ENCODE measurements at regions not wholly inside any gene's neighbourhood (a gene's known extent, or its start where the extent isn't known, plus 50 kb on each side); places are given as distances from the start of the nearest gene placed in this dataset.
A peak's percentile ranks its signal among the peaks of the same experiment; 100 is the strongest.
"Not testable (repeated sequence)": the region's sequence is repeated elsewhere in the genome, so short reads cannot be mapped to it uniquely, and the experiment has no call there.

- in situ Hi-C loops (cut with HindIII; ENCODE audit: low pct_unique_long_range_greater_than_20kb, low sequenced_read_pairs), result no loop called here
Measured at GRCh38 chr1:10865518-10866320, 69.3 kb upstream of the CASZ1 start.

DNA sequence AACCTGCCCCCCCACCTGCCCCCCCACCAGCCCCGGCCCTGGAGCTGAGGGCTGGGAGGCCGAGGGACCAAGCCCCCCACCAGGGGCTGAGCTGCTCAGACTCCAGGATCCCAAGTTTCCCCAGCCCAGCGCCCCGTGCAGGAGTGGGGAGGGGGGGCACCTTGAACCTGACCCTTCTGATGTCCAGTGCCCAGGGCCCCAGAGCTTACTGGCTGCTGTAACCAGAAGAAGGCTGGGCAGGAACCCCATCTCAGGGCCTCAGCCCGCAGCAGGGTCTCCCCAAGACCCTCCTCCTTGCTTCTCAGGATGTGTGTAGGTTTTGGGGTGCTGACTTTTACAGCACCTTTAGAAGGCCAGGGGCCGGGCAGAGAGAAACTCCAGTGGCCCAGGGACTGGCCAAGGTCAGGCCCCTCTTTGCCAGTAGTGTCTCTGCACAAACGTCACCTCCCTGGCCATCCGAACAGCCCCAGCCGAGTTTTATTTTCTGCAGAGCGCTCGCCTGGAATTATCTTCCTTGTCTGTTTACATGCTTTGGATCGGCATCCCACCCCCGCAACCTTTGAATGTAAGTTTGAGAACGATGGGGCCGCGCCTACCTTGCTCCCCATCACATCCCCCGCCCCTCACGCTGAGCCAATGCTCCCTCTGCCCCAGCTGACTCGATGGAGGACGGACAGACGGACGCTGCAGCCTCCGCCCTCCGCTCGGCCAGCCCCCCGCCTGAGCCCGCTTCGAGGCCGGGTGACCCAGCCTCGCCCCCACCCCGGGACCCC is 70.1 kb upstream of the CASZ1 start:
- DNase-seq (ENCODE audit: low read depth, low spot score), result peak; percentile 9
- in situ Hi-C loops (cut with HindIII; ENCODE audit: low pct_unique_long_range_greater_than_20kb, low sequenced_read_pairs), result no loop called here

More at GRCh38 chr1:10865518-10866320, 69.3 kb upstream of the CASZ1 start:
- no peak for DNase-seq (ENCODE audit: low read depth, low spot score)

DNA sequence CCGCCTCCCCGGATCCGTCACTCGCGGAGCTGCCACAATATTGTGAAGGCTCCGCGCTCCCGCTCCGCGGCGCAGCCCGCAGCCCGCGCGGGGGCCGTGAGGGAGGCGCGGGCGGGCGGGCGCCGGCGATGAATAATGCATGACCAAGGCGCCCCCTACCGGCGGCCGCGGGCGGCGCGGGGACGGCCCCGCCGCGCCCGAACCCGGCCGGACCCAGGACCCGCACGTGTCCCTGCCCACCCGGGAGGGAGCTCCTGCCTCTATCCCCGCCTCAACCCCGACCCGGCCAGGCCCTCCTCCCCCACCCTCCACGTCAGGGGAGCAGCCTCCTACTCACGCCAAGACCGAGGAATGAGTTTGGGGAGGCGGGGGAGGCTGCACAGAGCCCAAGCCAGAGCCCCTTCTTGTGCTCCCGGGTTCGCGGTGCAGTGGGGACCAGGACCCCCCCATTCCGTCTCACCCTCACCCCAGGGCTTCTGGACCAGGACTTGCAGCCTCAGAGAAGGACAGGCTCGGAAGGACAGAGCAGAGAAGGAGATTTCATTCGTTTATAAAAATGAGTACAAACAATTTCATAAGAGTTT is 70.8 kb upstream of the CASZ1 start:
- in situ Hi-C loops (cut with HindIII; ENCODE audit: low pct_unique_long_range_greater_than_20kb, low sequenced_read_pairs), result no loop called here
- peak; percentile 32 for DNase-seq (ENCODE audit: low read depth, low spot score)

DNA sequence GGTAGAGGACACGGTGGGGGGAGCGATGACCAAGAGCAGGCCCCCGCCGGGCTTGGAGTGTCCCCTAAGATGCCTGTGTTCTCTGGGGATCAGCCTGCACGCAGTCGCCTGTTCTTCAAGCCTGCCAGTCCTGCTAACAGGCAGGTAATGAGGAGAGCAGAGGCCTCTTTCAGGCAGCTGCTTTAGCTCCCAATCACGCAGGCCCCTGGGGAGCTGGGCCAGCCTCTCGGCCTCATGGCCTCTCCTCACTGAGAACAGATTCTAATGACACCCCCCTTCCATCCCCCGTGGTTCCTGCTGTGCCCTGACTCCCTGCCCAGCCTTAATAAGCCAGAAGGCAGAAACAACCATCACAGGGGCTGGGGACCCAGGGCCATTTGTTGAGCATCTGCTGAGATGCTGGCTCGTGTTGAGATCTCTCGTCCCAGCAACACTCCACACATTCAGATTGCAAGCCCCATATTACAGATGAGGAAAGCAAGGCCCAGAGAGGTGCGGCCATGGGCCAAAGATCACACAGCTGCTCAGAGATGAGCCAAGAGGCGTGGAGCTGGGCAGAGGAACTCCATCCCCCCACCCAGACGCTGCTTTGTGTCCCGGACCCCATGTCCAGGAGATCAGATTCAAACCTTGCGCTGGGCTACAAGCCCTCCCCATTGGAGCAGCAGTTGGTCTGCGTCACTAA is 71.6 kb upstream of the CASZ1 start:
- in situ Hi-C loops (cut with HindIII; ENCODE audit: low pct_unique_long_range_greater_than_20kb, low sequenced_read_pairs), result no loop called here
- no peak for DNase-seq (ENCODE audit: low read depth, low spot score)

DNA sequence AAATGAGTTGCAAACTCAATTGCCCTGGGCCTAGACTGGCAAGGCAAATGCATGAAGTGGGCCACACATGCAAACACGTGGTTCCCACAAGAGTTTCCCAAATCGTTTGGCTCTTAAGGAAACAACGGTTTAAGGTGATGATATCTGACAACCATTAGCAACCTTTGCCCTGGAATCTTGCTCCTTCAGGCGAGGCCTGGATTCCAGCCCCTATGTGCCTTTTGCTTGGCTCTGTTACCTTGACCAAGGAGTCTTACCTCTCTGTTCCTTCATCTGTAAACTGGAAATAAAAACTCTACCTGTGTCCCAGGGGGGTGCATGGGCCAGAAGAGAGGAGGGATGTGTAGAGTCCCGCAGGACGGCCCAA is 72.1 kb upstream of the CASZ1 start:
- DNase-seq (ENCODE audit: low read depth, low spot score), result no peak
- in situ Hi-C loops (cut with HindIII; ENCODE audit: low pct_unique_long_range_greater_than_20kb, low sequenced_read_pairs), result no loop called here

- in situ Hi-C loops (cut with HindIII; ENCODE audit: low pct_unique_long_range_greater_than_20kb, low sequenced_read_pairs), result no loop called here
Measured at GRCh38 chr1:10869933-10870332, 73.5 kb upstream of the CASZ1 start.

GRCh38 chr1:10870493-10871096 is 74.1 kb upstream of the CASZ1 start:
- in situ Hi-C loops (cut with HindIII; ENCODE audit: low pct_unique_long_range_greater_than_20kb, low sequenced_read_pairs), result no loop called here
- DNase-seq (ENCODE audit: low read depth, low spot score), result no peak

More at GRCh38 chr1:10869933-10870332, 73.5 kb upstream of the CASZ1 start:
- DNase-seq (ENCODE audit: low read depth, low spot score), result no peak

DNA sequence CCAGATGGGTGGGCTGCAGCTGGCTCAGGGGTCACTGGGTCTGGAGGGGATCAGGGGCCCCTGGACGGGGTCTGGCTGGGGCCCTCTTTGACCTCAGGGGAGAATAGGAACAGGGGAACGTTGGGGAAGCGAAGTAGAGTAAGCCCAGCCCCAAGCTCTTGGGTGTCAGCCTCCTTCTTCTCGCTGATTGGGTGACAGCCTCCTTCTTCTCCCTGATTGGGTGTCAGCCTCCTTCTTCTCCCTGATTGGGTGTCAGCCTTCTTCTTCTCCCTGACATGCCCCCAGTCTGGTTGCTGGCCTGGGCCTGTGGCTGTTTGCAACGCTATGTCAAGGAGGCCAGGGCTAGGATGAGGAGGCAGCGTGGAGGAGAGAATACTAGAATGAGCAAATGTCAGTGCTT is 76.7 kb upstream of the CASZ1 start:
- in situ Hi-C loops (cut with HindIII; ENCODE audit: low pct_unique_long_range_greater_than_20kb, low sequenced_read_pairs), result no loop called here
- DNase-seq (ENCODE audit: low read depth, low spot score), result peak; percentile 48

DNA sequence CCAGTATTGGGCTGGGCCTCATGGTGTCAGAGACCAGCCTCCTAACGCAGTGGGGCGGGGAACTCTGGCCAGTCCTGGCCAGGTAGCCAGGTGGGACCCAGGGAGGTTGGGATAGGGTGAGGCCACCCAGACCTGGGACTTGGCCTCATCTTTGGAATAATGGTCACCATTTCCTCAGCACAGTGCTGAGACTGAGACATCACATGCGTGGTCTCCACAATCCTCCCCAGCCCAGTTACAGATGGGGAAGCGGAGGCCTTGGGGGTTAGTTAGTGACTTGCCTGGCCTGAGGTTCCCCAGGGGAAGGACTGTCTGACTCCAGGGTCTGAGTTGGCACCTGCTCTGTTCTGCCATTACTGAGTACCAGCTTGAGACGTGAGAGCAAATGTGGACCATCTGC is 77.9 kb upstream of the CASZ1 start:
- DNase-seq (ENCODE audit: low read depth, low spot score), result no peak
- in situ Hi-C loops (cut with HindIII; ENCODE audit: low pct_unique_long_range_greater_than_20kb, low sequenced_read_pairs), result no loop called here

DNA sequence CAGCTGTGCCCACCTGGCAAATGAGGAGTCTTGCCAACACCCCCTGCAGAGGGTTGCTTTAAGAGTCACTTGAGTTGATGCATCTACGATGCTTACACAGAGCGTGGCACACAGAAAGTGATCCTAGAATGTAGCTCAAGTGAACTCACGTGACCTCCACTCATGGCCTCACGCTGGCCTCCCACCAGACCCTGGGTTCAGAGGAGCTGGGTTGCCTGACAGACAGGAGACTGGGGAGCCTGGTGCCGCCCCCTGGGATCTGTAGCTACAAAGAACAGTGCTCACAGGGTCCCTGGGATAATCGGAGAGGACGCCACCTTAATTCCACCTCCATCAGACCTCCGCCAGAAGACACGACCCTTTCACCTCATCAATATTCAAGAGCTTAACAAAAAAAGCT is 81.4 kb upstream of the CASZ1 start:
- DNase-seq (ENCODE audit: low read depth, low spot score), result no peak
- in situ Hi-C loops (cut with HindIII; ENCODE audit: low pct_unique_long_range_greater_than_20kb, low sequenced_read_pairs), result no loop called here

- in situ Hi-C loops (cut with HindIII; ENCODE audit: low pct_unique_long_range_greater_than_20kb, low sequenced_read_pairs), result no loop called here
- DNase-seq (ENCODE audit: low read depth, low spot score), result no peak
Measured at GRCh38 chr1:10878469-10878868, 82.0 kb upstream of the CASZ1 start.

DNA sequence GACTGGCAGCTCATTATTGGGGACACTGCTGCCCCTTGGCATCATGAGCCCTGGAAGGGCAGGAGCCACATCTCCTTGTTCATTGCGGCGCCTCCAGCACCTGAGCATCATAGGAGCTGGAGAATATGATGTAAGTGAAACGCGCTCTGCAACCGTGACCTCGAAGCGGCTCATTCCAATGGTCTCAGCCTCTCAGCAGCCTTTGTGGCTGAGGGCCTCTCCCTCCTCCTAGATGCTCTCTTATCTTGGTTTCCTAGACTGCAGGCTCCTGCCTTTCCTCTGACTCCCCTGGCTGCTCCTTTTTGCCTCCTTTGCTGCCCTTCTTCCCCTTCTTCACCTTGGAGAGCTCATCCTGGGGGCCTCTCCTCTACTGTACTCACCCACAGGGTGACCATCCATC is 83.6 kb upstream of the CASZ1 start:
- in situ Hi-C loops (cut with HindIII; ENCODE audit: low pct_unique_long_range_greater_than_20kb, low sequenced_read_pairs), result no loop called here
- DNase-seq (ENCODE audit: low read depth, low spot score), result no peak

GRCh38 chr1:10881046-10881445 is 84.6 kb upstream of the CASZ1 start:
- DNase-seq (ENCODE audit: low read depth, low spot score), result no peak
- in situ Hi-C loops (cut with HindIII; ENCODE audit: low pct_unique_long_range_greater_than_20kb, low sequenced_read_pairs), result no loop called here

GRCh38 chr1:10882069-10882468 is 85.6 kb upstream of the CASZ1 start:
- in situ Hi-C loops (cut with HindIII; ENCODE audit: low pct_unique_long_range_greater_than_20kb, low sequenced_read_pairs), result no loop called here
- DNase-seq (ENCODE audit: low read depth, low spot score), result no peak

- in situ Hi-C loops (cut with HindIII; ENCODE audit: low pct_unique_long_range_greater_than_20kb, low sequenced_read_pairs); DNase-seq (ENCODE audit: low read depth, low spot score): not testable (repeated sequence)
Measured at GRCh38 chr1:10887032-10887431, 90.6 kb upstream of the CASZ1 start.

DNA sequence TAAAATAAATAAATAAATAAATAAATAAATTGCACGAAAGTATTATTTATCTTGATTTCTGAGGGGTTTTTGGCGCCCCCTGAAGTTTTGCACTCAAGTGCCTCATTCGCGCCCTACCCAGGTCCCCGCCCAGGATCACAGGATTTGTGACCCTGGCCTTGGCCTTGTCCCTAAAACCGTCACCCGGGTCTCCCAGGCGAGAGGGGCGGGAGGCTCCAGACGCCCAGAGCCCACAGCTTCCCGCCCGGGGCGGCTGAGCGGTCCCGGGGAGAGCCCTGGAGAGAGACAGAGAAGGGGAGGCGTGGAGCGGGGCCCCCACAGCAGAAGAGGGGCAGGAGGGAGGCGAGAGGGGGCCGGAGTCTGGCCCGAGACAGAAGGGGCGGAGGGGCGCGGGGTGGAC is 91.8 kb upstream of the CASZ1 start:
- no peak for DNase-seq (ENCODE audit: low read depth, low spot score)
- in situ Hi-C loops (cut with HindIII; ENCODE audit: low pct_unique_long_range_greater_than_20kb, low sequenced_read_pairs), result no loop called here

GRCh38 chr1:10888791-10889649 is 92.6 kb upstream of the CASZ1 start:
- no peak for DNase-seq (ENCODE audit: low read depth, low spot score)

More at GRCh38 chr1:10888791-10889649, 92.6 kb upstream of the CASZ1 start:
- in situ Hi-C loops (cut with HindIII; ENCODE audit: low pct_unique_long_range_greater_than_20kb, low sequenced_read_pairs), result no loop called here
